ENCODE measurements at regions not wholly inside any gene's neighbourhood (a gene's known extent, or its start where the extent isn't known, plus 50 kb on each side); places are given as distances from the start of the nearest gene placed in this dataset.

DNA sequence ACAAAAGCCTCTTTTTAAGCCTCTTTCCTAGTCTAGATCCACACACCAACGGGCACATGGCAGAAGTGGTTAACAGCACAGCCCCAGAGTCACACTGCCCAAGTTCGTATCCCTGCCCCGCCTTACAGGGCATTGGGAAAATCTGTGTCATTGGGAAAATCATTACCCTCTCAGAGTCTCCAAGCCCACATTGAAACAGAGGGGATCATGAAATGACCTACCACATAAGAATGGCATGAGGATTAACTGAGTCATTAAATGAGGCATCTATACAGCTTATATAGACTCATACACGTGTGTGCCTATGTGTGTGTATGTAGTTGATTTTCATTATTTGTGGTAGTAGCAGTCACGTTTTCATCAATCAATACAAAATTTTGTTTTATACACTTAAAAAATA, 469.0 kb upstream of the POU3F3 start:
- TF ChIP-seq CTCF (IDR thresholded peaks at IDR 0.05; ENCODE audit: poor library complexity, severe bottlenecking) = no peak
- no peak for TF ChIP-seq REST (IDR thresholded peaks at IDR 0.05; ENCODE audit: borderline replicate concordance)
- TF ChIP-seq EZH2 (IDR thresholded peaks at IDR 0.05; ENCODE audit: borderline replicate concordance, insufficient read depth, low read length, poor library complexity, severe bottlenecking) = no peak
- no peak for TF ChIP-seq RAD21 (conservative IDR thresholded peaks at IDR 0.05)
